GM21576 (cell line): ENCODE measurements at regions not wholly inside any gene's neighbourhood (a gene's known extent, or its start where the extent isn't known, plus 50 kb on each side); places are given as distances from the start of the nearest gene placed in this dataset.
"Not testable (repeated sequence)": the region's sequence is repeated elsewhere in the genome, so short reads cannot be mapped to it uniquely, and the experiment has no call there.

Source experiments
- ATAC-seq: cut with Tn5 transposase; IDR thresholded peaks from one replicate; pipeline ENCODE4 v1.9.1; 2021; ENCODE audit warnings: mild to moderate bottlenecking, moderate library complexity; ENCODE audit not compliant: unreplicated experiment

DNA sequence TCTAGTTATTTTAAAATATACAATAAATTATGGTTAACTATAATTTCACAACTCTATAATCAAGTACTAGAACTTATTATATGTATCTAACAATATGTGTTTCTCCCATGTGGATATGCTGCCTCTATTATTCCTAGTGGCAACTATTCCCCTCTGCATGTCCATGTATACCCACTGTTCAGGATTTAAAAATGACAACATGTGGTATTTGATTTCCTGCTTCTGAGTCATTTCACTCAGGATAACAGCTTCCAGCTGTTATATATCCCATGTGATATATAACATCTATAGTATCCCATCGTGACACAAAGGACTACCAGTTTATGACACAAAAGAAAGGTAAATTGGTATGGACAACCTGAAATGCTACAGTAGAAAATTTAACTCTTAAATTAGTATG, 167.4 kb upstream of the TACR3 start:
- no peak for ATAC-seq

DNA sequence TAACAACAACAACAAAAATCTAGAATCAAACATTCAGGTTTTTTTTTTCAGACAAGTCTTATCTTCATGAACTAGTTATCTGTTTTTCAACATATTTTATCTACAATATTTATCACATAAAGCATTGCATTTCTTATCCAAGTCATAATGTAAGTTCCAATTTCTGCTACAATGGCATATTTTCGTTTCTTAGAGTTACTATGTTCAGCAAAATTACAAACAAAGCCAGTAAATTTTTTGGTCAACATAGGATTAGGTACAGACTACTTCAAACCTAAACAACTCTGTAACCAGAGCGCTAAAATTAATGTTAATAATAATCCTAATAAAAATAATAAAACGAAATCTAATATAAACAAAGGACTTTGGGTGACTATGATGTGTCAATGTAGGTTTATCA, 165.4 kb upstream of the TACR3 start:
- no peak for ATAC-seq

DNA sequence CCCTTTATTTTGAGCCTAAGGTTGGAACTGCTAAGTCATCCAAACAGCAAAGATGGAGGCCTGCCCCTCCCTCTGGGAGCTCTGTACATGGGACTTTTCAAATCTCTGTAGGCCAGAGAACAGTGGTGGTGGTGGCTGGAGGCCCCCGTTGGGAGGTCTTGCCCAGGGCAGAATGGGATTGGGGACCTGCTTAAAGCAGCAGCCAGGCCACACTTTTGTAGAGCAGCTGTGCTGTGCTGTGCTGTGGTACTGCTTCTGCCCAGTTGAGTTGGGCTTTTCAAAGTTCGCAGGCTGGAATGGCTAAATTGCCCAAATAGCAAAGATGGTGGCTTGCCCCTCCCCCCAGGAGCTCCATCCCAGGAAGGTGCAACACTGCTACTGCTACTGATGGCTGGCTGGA, 147.5 kb upstream of the TACR3 start:
- no peak for ATAC-seq

DNA sequence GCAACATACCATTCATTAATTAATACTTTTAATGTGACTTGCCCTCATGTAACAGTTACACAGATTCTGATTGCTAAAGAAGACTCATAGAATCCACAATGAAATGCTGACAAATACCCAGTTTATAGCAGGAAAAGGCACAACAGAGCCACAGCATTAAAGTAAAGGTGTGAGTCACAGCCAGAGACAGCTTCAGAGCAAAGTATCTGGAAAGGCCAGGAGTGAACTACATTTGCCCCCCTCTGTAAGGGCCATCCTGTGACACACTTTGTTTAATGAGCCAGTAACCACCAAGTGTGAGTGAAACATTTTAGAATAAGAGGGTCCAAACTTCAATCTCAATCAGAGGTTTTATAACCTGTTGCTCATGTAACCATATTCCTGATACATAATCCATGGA, 133.8 kb upstream of the TACR3 start:
- no peak for ATAC-seq

DNA sequence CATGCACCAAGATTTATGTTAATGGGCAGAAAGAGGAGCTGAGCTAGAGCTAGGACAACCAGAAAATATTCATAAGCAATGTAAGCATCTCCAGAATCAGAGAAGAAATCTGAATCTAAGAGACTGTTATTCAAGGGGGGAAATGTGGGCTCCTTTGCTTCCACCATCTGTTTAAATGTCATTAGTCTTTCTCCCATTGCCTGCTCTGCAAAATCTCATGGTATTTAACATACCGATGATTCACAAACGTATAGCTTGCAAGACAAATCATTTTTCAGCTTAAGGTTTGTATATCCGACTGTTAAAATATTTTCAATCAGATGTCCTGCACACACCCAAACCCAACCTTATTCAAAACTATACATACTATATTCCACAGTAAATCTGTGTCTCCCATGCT, 133.4 kb upstream of the TACR3 start:
- no peak for ATAC-seq

DNA sequence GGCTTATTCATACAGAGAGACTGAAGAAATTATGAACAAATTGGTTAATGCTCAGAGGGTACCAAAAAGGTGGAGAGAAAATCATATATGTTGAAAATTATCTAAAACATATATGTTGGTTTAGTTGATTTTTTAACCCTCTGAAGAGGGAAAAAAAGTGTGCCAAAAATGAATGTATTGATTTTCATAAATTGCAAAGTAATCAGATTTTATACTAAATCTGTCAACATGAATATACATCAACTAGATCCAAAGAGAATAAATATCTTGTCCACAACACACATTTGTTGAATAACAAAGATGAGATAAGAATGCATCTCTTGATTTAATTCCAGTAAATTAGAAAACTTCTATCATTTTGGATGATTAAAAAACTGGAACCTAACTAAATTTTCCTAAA, 125.3 kb upstream of the TACR3 start:
- ATAC-seq: no peak

DNA sequence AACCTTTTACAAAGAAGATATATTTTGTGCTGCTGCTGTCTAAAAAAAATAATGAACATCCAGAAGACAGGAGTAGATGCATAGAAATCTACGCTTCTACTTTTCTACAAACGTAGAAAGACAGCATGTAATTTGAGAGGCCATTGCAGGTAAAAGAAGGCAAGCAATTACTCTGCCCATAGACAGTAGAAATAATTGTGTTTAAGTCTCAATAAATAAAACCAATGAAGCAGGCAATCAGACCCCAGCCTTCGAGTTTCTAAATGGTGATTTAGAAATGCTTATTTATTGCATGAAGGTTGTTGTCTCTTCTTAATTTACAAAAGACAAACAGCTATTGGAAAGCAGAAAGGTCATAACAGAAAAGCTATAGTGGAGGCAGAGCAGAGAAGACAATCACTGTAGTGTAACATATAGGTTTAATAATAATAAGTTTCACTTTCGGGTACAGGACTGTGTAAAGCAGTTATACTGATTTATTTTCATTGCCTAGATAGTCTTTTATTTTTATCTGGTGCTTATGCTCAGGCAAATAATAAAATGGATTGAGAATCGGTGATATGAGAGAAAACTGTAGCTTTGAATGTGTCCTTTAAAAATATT, 123.0 kb upstream of the TACR3 start:
- no peak for ATAC-seq

DNA sequence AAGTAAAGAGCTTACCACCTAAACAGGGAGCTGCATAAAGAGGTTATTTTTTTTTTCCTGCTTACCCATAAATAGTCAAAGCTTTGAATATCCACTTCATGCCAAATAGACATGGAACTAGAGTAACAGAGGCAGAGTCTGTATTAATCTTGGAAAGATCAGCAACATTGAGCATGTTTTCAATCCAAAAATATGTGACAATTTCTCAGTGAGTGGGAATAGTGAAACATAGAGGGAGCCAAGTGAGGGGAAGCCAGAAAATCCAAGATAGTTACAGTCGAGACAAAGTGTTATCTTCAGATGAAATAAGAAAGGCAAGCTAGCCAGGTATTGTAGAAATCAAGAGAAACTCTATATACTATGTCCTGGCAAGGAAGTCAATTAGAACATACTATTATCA, 122.3 kb upstream of the TACR3 start:
- no peak for ATAC-seq

DNA sequence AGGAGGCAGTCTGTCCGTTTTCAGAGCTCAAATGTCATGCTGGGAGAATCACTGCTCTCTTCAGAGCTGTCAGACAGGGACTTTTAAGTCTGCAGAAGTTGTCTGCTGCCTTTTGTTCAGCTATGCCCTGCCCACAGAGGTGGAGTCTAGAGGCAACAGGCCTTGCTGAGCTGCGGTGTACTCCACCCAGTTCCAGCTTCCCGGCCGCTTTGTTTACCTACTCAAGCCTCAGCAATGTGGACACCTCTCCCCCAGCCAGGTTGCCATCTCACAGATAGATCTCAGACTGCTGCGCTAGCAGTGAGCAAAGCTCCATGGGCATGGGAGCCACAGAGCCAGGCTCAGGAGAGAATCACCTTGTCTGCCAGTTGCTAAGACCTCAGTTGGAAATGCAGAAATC, 90.5 kb upstream of the TACR3 start:
- not testable (repeated sequence) for ATAC-seq

DNA sequence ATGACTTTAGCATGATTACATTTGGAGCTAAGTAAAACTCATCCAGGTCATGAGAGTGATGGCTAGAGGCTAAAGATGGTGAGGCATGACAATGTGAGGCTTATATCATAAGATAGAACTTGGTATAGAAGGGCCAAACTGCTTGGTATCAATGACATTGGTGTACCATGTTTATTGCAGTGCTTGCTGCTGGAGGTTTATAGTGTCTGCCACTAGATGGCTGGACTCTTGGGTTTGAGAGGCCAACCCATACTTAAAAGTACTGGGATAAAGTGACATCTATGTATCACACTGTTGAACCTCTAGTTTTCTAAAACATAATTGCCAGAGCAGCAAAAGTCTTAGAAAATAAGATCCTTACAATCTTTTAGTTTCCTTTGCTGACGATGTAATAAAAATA, 83.0 kb upstream of the TACR3 start:
- ATAC-seq: no peak

DNA sequence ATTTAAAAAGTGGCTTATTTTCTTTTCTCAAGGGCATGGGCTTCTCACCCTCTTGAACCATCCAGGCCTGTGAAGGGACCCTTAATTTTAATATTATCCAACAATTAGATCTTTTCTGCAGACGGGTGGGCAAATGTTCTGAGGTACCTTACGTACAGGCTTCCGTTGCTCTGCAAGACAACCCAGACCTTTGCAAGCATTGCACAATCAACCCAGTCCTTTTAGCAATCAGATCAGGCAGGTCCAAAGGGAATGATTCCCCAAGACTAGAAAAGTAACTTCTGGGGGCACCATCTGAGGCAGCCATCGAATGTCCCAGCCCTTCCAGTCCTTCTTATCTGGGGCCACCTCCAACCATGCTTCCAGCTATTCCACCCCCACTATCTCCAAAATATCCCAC, 67.3 kb upstream of the TACR3 start:
- ATAC-seq: no peak

DNA sequence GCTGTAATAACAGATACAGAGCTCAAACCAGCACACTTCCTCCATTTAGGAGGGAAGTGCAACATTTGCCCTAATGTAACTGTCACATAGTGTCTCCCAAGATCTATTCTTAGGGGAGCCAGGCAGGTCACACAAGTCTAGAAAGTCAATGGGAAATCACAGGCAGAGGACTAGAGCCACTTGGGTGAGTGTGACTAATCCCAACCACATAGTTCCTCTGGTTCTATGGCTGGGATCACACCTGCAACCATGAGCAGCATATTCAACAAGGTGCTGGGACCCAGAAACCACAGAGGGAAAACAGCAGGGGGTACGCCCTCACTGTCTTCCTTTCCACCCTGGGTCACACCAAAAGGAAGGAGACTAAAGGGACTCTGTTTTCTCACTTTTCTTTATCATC, 66.8 kb upstream of the TACR3 start:
- no peak for ATAC-seq

DNA sequence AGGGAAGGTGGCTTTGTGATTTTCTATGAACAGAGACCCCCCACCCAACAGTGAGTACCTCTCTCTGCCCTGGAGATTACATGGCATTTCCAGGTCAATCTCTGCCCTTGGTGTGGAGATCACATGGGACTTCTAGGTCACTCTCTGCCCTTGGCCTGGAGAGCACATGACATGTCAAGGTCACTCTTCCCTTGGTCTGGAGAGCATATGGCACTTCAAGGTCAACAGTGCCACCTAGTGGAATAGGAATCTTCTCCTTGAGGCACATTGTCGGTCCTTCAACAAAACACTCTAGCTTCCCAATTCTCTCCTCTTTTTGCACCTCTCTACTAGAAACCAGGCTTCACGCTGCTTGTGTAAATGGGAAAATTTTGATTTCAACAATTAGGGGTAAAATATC, 66.2 kb upstream of the TACR3 start:
- peak; percentile 79 for ATAC-seq

DNA sequence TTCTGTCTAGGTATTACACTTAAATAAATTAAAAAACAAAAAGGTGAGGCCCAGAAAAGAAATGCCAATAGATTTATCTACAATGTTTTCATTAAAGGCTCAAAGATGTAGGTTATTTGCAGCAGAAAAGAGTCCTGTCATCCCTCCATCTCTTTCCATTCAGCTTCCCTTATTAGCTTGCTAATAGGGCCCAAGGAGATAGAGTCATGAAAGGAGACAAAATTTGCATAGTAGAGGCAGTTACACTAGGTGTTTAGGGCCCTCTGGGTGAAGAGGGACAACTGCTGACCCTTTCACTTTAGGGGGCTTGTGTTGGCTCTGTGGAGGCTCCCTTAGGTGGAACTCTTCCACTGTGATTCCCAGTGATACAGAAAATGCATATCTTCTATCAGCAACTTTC, 58.4 kb upstream of the TACR3 start:
- no peak for ATAC-seq

DNA sequence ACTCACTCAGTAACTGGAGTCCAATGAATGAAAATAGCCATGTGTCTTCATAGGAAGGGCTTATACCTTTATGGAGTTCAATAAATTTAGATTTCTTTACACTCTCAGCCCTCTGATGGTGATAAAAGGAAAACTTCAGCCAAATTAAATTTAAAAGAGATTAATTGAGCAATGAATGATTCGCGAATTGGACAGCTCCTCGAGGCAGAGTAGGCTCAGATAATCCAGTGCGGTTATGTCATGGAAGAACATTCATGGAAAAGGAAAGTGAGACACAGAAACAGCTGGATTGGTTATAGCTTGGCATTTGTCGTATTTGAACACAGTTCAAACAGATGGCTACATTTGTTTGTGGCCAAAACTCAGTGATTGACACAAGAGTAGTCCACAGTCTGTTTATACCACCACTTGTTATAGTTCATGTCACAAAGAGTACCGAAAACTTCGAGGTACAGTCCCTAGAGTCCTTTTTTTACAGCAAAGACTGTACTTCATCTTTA, 54.6 kb upstream of the TACR3 start:
- ATAC-seq: no peak

DNA sequence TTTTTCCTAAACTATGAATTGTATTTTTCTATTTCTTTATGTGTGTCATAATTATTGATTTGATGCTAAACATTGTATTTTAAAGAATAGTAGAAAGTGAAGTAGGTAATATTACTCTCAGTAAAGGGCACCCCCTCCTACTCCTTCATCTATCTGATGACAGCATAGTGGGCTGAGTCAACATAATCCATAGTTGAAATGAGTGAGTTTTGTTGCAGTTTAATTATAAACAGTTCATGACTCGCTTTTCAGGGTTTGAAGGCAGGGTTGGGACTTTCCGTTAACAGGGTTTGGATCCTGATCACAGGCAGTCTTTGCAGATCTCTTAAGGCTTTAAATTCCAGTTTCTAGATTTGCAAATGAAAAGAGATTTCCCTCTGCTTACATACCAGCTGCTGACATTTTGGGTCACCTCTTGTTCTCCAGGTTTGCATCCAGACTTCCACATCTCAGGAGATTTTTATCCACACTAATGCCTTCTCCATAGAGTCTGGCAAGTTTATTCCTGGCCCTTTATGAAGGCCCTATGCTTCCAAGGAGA, 54.0 kb upstream of the TACR3 start:
- ATAC-seq: no peak
